ENCODE measurements at regions not wholly inside any gene's neighbourhood (a gene's known extent, or its start where the extent isn't known, plus 50 kb on each side); places are given as distances from the start of the nearest gene placed in this dataset.

DNA sequence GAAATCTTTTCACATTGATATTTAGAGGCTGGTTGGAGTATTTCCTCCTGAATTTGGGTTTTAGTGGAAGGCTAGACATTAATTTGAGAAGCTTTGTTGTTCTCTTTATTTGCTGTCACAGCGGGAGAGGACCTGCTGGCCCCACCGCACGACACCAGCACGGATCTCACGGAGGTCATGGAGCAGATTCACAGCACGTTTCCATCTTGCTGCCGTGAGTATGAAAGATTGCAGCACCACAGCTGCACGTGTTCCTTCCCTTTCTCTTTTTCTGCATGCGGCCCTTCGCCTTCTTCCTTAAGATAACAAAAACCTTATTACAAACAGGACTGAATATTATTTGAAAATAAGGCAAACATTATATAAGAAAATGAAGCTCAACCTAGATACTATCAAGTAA is 555.5 kb downstream of the UTRN start:
- TF ChIP-seq, protein P1, sequence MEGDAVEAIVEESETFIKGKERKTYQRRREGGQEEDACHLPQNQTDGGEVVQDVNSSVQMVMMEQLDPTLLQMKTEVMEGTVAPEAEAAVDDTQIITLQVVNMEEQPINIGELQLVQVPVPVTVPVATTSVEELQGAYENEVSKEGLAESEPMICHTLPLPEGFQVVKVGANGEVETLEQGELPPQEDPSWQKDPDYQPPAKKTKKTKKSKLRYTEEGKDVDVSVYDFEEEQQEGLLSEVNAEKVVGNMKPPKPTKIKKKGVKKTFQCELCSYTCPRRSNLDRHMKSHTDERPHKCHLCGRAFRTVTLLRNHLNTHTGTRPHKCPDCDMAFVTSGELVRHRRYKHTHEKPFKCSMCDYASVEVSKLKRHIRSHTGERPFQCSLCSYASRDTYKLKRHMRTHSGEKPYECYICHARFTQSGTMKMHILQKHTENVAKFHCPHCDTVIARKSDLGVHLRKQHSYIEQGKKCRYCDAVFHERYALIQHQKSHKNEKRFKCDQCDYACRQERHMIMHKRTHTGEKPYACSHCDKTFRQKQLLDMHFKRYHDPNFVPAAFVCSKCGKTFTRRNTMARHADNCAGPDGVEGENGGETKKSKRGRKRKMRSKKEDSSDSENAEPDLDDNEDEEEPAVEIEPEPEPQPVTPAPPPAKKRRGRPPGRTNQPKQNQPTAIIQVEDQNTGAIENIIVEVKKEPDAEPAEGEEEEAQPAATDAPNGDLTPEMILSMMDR (IDR thresholded peaks at IDR 0.05; ENCODE audit: low read depth, low read length, poor library complexity, severe bottlenecking): no peak
- no peak for TF ChIP-seq EZH2phosphoT487 (IDR thresholded peaks at IDR 0.05; ENCODE audit: borderline replicate concordance, low read length)
